Thymus (tissue), 11 donors: ENCODE measurements at regions not wholly inside any gene's neighbourhood (a gene's known extent, or its start where the extent isn't known, plus 50 kb on each side); places are given as distances from the start of the nearest gene placed in this dataset.

ENCODE experiments used
- DNase-seq, 9 donors: peaks; one replicate each; pipeline ENCODE4 v3.0.0-alpha.2; 2013; ENCODE audit warnings: low spot score in 9 of 9, low read depth in 6 of 9, missing footprints in 1 of 9
- H3K27ac ChIP-seq, 2 donors: one replicate each; pipeline ENCODE4 v1.5.1; 2013; ENCODE audit warnings: control low read depth in 1 of 2, low read depth in 1 of 2, low read length in 1 of 2, mild to moderate bottlenecking in 1 of 2, moderate library complexity in 1 of 2
- H3K27me3 ChIP-seq, 2 donors: one replicate each; pipeline ENCODE4 v1.5.1; 2013; ENCODE audit warnings: low read length in 1 of 2; ENCODE audit not compliant: control insufficient read depth in 2 of 2, insufficient read depth in 1 of 2
- H3K36me3 ChIP-seq, 2 donors: one replicate each; pipeline ENCODE4 v1.5.1; 2013; ENCODE audit warnings: low read length in 1 of 2, mild to moderate bottlenecking in 1 of 2, moderate library complexity in 1 of 2; ENCODE audit not compliant: control insufficient read depth in 2 of 2, insufficient read depth in 2 of 2
- H3K4me1 ChIP-seq, 2 donors: one replicate each; pipeline ENCODE4 v1.5.1; 2013; ENCODE audit warnings: low read length in 2 of 2; ENCODE audit not compliant: control insufficient read depth in 2 of 2, insufficient read depth in 2 of 2
- H3K4me3 ChIP-seq, 2 donors: one replicate each; pipeline ENCODE4 v1.5.1; 2013; ENCODE audit warnings: low read length in 2 of 2, control low read depth in 1 of 2, mild to moderate bottlenecking in 1 of 2
- H3K9me3 ChIP-seq, 2 donors: one replicate each; pipeline ENCODE4 v1.5.1; 2013; ENCODE audit warnings: low read length in 1 of 2, mild to moderate bottlenecking in 1 of 2; ENCODE audit not compliant: control insufficient read depth in 2 of 2, insufficient read depth in 1 of 2
- WGBS: extraction: QIAGEN DNeasy Blood & Tissue Kit; methylation state at CpG from one replicate; pipeline ENCODE4 v1.1.7; 2013; 5-methylcytosine and 5-hydroxymethylcytosine counted together
- donor health status: healthy.

DNA sequence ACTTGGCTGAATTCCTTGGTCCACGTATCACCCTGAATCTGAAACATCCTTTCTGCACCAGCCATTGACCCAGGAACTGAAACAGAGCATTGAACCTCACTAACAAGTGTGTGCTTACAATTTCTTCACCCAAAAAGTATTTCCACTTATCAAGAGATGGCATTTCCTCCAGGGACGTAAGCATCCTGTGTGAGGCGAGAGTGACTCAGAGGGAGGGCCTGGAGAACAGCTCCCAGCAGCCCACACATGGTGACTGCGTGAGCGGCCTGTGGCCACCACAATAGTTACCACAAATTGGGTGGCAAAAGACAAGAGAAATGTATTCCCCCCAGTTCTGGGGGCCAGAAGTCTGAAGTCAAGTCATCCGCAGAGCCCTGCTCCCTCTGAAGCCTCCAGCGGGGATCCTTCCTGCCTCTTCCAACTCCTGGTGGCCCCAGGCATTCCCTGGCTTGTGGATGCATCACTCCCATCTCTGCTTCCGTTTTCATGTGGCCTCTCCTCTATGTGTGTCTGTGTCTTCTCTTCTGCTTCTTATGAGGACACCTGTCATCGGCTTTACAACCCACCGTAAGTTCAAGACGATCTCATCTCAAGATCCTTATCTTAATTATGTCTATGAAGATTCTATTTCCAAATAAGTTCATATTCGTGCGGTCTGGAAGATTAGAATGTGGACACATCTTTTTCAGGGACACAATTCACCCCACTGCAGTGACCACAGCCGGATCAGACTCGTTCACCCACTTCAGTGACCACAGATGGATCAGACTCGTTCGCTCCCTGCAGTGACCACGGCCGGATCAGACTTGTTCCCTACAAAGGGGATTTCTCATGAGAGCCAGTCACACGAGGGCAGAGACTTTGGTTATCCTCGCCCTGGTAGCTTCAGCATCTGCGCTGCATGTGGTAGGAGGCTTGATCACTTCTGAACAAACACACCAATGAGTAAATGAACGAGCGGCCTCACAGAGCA is 122.6 kb upstream of the FOXF1 start:
- Histone ChIP-seq H3K9me3 (no peaks in the 10 kb centered on the region), H3K27me3 (peaks cover 0 to 4% of the 10 kb centered on the region in 2 donors), H3K27ac (no peak overlapping the region), H3K4me3 (no peak overlapping the region), H3K36me3 (no peaks in the 10 kb centered on the region), H3K4me1 (no peaks in the 10 kb centered on the region)
- 88% methylated on average over 24 of the region's 24 CpGs for WGBS
- DNase-seq = no peak

DNA sequence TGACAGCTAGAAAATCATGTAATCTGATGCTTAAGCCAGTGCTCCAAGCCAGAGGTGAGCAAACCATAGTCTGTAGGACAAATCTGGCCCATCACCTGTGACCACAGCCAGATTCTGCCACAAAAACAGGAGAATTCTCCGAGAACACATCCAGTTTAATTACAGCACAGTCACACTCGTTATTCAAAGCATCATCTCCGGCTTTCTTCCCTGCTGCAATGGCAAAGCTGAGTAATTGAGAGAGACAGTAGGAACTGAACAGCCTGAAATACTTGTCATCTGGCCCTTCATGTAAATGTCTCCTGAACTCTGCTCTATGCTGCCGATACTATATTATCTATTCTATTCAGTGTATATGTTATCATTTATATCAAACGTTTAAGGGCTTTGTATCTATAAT is 121.4 kb upstream of the FOXF1 start:
- peaks cover 0 to 4% of the 10 kb centered on the region in 2 donors for H3K27me3 ChIP-seq
- DNase-seq = no peak
- H3K4me3 ChIP-seq = no peak overlapping the region
- H3K9me3 ChIP-seq = no peaks in the 10 kb centered on the region
- whole genome bisulfite sequencing = 84% methylated on average over 5 of the region's 5 CpGs
- H3K36me3 ChIP-seq = no peaks in the 10 kb centered on the region
- no peaks in the 10 kb centered on the region for H3K4me1 ChIP-seq
- no peak overlapping the region for H3K27ac ChIP-seq

- H3K36me3 ChIP-seq = no peaks in the 10 kb centered on the region
- H3K9me3 ChIP-seq = no peaks in the 10 kb centered on the region
- no peaks in the 10 kb centered on the region for H3K4me1 ChIP-seq
- no peak overlapping the region for H3K27ac ChIP-seq
- 76% methylated on average over 17 of the region's 17 CpGs for WGBS
- DNase-seq = no peak
- peaks cover 0 to 4% of the 10 kb centered on the region in 2 donors for H3K27me3 ChIP-seq
- no peak overlapping the region for H3K4me3 ChIP-seq
These were observed 120.6 kb upstream of the FOXF1 start for GRCh38 chr16:86389566-86390328.

DNA sequence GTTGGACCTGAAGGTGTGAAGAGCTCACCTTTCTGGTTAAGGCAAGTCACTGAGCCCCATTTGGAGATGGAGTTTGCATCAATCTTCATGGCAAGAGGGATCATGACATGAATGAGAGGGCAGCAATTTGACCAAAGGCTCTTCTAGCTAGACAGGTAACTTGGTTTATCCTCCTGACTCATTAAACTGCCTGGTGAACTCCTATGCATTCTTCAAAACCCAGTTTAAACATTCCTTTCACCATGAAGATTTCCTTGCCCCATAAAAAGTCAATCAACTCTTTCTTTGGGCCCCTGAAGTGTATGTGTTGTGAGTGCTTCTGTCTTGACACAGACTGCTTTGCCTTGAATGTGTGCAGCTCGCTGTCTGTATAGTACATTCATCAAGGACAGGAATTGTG is 120.0 kb upstream of the FOXF1 start:
- no peaks in the 10 kb centered on the region for H3K9me3 ChIP-seq
- no peaks in the 10 kb centered on the region for H3K4me1 ChIP-seq
- no peaks in the 10 kb centered on the region for H3K36me3 ChIP-seq
- H3K27ac ChIP-seq = no peak overlapping the region
- H3K4me3 ChIP-seq = no peak overlapping the region
- DNase-seq = no peak
- WGBS = 91% methylated on average over 1 of the region's 1 CpG
- peaks cover 0 to 4% of the 10 kb centered on the region in 2 donors for H3K27me3 ChIP-seq

GRCh38 chr16:86391486-86391885 is 118.8 kb upstream of the FOXF1 start:
- H3K27ac ChIP-seq = no peak overlapping the region
- no peaks in the 10 kb centered on the region for H3K4me1 ChIP-seq
- H3K4me3 ChIP-seq = no peak overlapping the region
- WGBS = 92% methylated on average over 6 of the region's 6 CpGs
- DNase-seq = no peak
- no peaks in the 10 kb centered on the region for H3K9me3 ChIP-seq
- no peaks in the 10 kb centered on the region for H3K36me3 ChIP-seq
- H3K27me3 ChIP-seq = peaks cover 0 to 2% of the 10 kb centered on the region in 2 donors

GRCh38 chr16:86391984-86392383 is 118.3 kb upstream of the FOXF1 start:
- H3K4me3 ChIP-seq = no peak overlapping the region
- DNase-seq = no peak
- no peaks in the 10 kb centered on the region for H3K36me3 ChIP-seq
- 89% methylated on average over 9 of the region's 9 CpGs for WGBS
- H3K4me1 ChIP-seq = no peaks in the 10 kb centered on the region
- no peaks in the 10 kb centered on the region for H3K9me3 ChIP-seq
- H3K27ac ChIP-seq = no peak overlapping the region
- no peaks in the 10 kb centered on the region for H3K27me3 ChIP-seq

- Histone ChIP-seq H3K27ac (no peak overlapping the region), H3K9me3 (no peaks in the 10 kb centered on the region), H3K4me3 (no peak overlapping the region), H3K36me3 (no peaks in the 10 kb centered on the region), H3K4me1 (no peaks in the 10 kb centered on the region), H3K27me3 (no peaks in the 10 kb centered on the region)
- WGBS = 90% methylated on average over 8 of the region's 8 CpGs
- DNase-seq = no peak
These were observed 117.7 kb upstream of the FOXF1 start for GRCh38 chr16:86392436-86393152.

DNA sequence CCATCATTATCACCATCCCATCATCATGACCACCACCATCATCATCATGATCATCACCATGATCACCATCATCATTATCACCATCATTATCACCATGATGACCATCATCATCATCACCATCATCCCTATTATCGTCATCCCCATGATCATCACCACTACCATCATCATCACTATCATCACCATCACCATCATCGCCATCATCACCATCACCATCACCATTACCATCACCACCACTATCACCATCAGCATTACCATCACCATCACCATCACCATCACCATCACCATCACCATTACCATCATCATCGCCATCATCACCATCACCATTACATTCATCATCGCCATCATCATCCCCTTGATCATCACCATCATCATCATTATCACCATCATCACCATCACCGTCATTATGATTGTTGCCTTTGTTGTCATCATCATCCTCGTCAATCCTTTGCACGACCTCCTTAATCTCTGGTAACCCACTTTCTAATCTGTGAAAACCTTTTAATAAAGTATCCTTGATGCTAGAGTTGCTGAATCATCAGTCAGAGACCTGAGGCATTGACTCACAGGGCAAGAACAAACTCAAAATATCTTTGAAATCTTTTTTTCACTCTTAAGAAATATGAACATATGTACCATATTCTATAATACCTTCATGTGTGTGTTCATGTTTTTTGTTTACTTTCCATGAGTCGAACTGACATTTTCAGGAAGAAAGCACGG is 116.3 kb upstream of the FOXF1 start:
- DNase-seq = no peak
- H3K27me3 ChIP-seq = no peaks in the 10 kb centered on the region

More for the DNA sequence above, 116.3 kb upstream of the FOXF1 start:
- H3K27ac ChIP-seq = no peak overlapping the region
- no peaks in the 10 kb centered on the region for H3K9me3 ChIP-seq
- 95% methylated on average over 9 of the region's 9 CpGs for WGBS
- no peaks in the 10 kb centered on the region for H3K4me1 ChIP-seq
- no peaks in the 10 kb centered on the region for H3K36me3 ChIP-seq
- H3K4me3 ChIP-seq = no peak overlapping the region
